CD4-positive, alpha-beta T cell treated with Interleukin-17A for 4 hours (primary cell): ENCODE measurements at regions not wholly inside any gene's neighbourhood (a gene's known extent, or its start where the extent isn't known, plus 50 kb on each side); places are given as distances from the start of the nearest gene placed in this dataset.
"Not testable (repeated sequence)": the region's sequence is repeated elsewhere in the genome, so short reads cannot be mapped to it uniquely, and the experiment has no call there.

Source experiments
- DNase-seq: peaks from one replicate; pipeline ENCODE4 v3.0.0-alpha.2; 2020; ENCODE audit warnings: mixed read lengths

- no peak for DNase-seq
Measured at GRCh38 chr12:90828621-90829020, 126.4 kb downstream of the CCER1 start.

- DNase-seq: no peak
Measured at GRCh38 chr12:90827567-90827966, 127.4 kb downstream of the CCER1 start.

- DNase-seq: no peak
Measured at GRCh38 chr12:90826036-90826435, 128.9 kb downstream of the CCER1 start.

GRCh38 chr12:90823859-90824258, 131.1 kb downstream of the CCER1 start:
- DNase-seq: no peak

- DNase-seq: no peak
Measured at GRCh38 chr12:90819709-90820108, 135.3 kb downstream of the CCER1 start.

- DNase-seq: no peak
Measured at GRCh38 chr12:90816353-90817089, 138.5 kb downstream of the CCER1 start.

GRCh38 chr12:90809940-90810339, 145.0 kb downstream of the CCER1 start:
- DNase-seq: no peak

GRCh38 chr12:90808568-90808967, 146.4 kb downstream of the CCER1 start:
- DNase-seq: no peak

- no peak for DNase-seq
Measured at GRCh38 chr12:90802727-90803126, 152.2 kb downstream of the CCER1 start.

GRCh38 chr12:90801776-90802175, 153.2 kb downstream of the CCER1 start:
- DNase-seq: no peak

GRCh38 chr12:90794212-90794611, 160.8 kb downstream of the CCER1 start:
- DNase-seq: no peak

GRCh38 chr12:90792718-90793117, 162.3 kb downstream of the CCER1 start:
- DNase-seq: not testable (repeated sequence)

GRCh38 chr12:90791445-90791844, 163.5 kb downstream of the CCER1 start:
- DNase-seq: no peak

- DNase-seq: no peak
Measured at GRCh38 chr12:90790747-90791146, 164.2 kb downstream of the CCER1 start.

- no peak for DNase-seq
Measured at GRCh38 chr12:90773491-90773890, 181.5 kb downstream of the CCER1 start.

- DNase-seq: no peak
Measured at GRCh38 chr12:90770861-90771260, 184.1 kb downstream of the CCER1 start.

- no peak for DNase-seq
Measured at GRCh38 chr12:90757957-90758356, 197.0 kb downstream of the CCER1 start.

- DNase-seq: no peak
Measured at GRCh38 chr12:90745211-90745610, 209.8 kb downstream of the CCER1 start.

GRCh38 chr12:90741611-90742010, 213.4 kb downstream of the CCER1 start:
- DNase-seq: no peak

- DNase-seq: no peak
Measured at GRCh38 chr12:90729736-90730135, 225.2 kb downstream of the CCER1 start.

- DNase-seq: no peak
Measured at GRCh38 chr12:90712671-90713070, 242.3 kb downstream of the CCER1 start.

GRCh38 chr12:90710711-90711110, 244.3 kb downstream of the CCER1 start:
- DNase-seq: no peak

GRCh38 chr12:90706036-90706435, 248.9 kb downstream of the CCER1 start:
- DNase-seq: no peak

- no peak for DNase-seq
Measured at GRCh38 chr12:90695415-90695814, 259.6 kb downstream of the CCER1 start.

- DNase-seq: no peak
Measured at GRCh38 chr12:90690120-90690519, 264.9 kb downstream of the CCER1 start.
